ENCODE measurements at regions not wholly inside any gene's neighbourhood (a gene's known extent, or its start where the extent isn't known, plus 50 kb on each side); places are given as distances from the start of the nearest gene placed in this dataset.

GRCh38 chr5:124599028-124599973 is 147.1 kb downstream of the ZNF608 start (continued):
- TF ChIP-seq GMEB2 (CRISPR knock-in tag; IDR thresholded peaks at IDR 0.05; ENCODE audit: low read depth) (no peak), ZNF142 (CRISPR knock-in tag; IDR thresholded peaks at IDR 0.05) (no peak), SAP130 (CRISPR knock-in tag; IDR thresholded peaks at IDR 0.05; ENCODE audit: low read depth) (peak; percentile 78), YEATS2 (CRISPR knock-in tag; IDR thresholded peaks at IDR 0.05; ENCODE audit: borderline replicate concordance) (peak; percentile 38; the same call in 1 of the 2 replicates), MAF1 (CRISPR knock-in tag; IDR thresholded peaks at IDR 0.05; ENCODE audit: borderline replicate concordance) (no peak), NCOA1 (CRISPR knock-in tag; IDR thresholded peaks at IDR 0.05) (no peak), STAG1 (CRISPR knock-in tag; IDR thresholded peaks at IDR 0.05) (peak; percentile 42), NONO (IDR thresholded peaks at IDR 0.05) (no peak), NONO (CRISPR knock-in tag; conservative IDR thresholded peaks at IDR 0.05) (no peak; the same call in 1 of the 2 replicates), MXD1 (CRISPR knock-in tag; IDR thresholded peaks at IDR 0.05) (no peak), RXRB (CRISPR knock-in tag; IDR thresholded peaks at IDR 0.05; ENCODE audit: borderline replicate concordance) (peak; percentile 93), RNF2 (conservative IDR thresholded peaks at IDR 0.05; ENCODE audit: low read depth) (no peak), CHD4 (IDR thresholded peaks at IDR 0.05; ENCODE audit: borderline replicate concordance, low read length) (0 out of 2 replicates have a peak, but pooled peaks have one; percentile 8), ZNF451 (CRISPR knock-in tag; IDR thresholded peaks at IDR 0.05) (no peak), RELA (CRISPR knock-in tag; IDR thresholded peaks at IDR 0.05) (no peak), SKIL (CRISPR knock-in tag; IDR thresholded peaks at IDR 0.05; ENCODE audit: borderline replicate concordance) (peak; percentile 97), NFE2L2 (IDR thresholded peaks at IDR 0.05; ENCODE audit: low read length) (no peak), BRD4 (CRISPR knock-in tag; IDR thresholded peaks at IDR 0.05) (no peak), SIN3A (IDR thresholded peaks at IDR 0.05; ENCODE audit: borderline replicate concordance, low read depth, low read length) (peak; percentile 75; the same call in 1 of the 2 replicates), FOSL2 (CRISPR knock-in tag; IDR thresholded peaks at IDR 0.05) (peak; percentile 82)
